ENCODE measurements at regions not wholly inside any gene's neighbourhood (a gene's known extent, or its start where the extent isn't known, plus 50 kb on each side); places are given as distances from the start of the nearest gene placed in this dataset.

GRCh38 chr3:76842216-76842615 is 197.7 kb upstream of the ROBO2 start:
- DNase-seq, result no peak
- Histone ChIP-seq H3K27ac (no peak overlapping the region), H3K9me3 (no peaks in the 10 kb centered on the region), H3K4me1 (no peaks in the 10 kb centered on the region), H3K4me3 (no peak overlapping the region), H3K36me3 (no peaks in the 10 kb centered on the region), H3K27me3 (no peaks in the 10 kb centered on the region)
- WGBS, 5 donors, result 47 to 53% (median 51%) methylated on average over 1 of the region's 1 CpG
- TF ChIP-seq POLR2A (IDR thresholded peaks at IDR 0.05) (no peak), EP300 (IDR thresholded peaks at IDR 0.05) (no peak), CTCF (IDR thresholded peaks at IDR 0.05) (no peak), POLR2AphosphoS5 (IDR thresholded peaks at IDR 0.05) (no peak)
- intact Hi-C loops (cut with DNase I; ENCODE audit: low total_unique reads), result no loop called here

DNA sequence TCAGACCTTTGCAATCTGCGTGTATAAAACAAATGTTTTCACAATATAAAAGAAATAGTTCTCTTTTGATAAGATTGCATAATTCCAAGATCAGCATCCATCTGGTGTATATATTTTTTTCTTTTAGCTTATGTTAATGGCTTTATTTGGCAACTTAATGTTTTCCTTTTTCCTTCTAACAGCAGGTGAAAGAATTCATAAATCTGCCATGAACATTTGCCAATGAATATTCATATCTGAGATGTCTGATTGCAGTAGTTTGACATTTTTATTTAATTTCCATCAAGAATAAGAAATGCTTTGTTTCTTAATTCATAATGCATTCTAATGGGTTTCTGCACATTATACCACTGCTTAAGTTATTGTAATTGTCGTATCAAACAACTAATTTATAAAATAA is 184.4 kb upstream of the ROBO2 start:
- DNase-seq, result no peak
- intact Hi-C loops (cut with DNase I; ENCODE audit: low total_unique reads), result no loop called here
- no peak overlapping the region for H3K4me3 ChIP-seq
- no peaks in the 10 kb centered on the region for H3K4me1 ChIP-seq
- WGBS, 5 donors, result 73 to 91% (median 83%) methylated on average over 2 of the region's 2 CpGs
- no peaks in the 10 kb centered on the region for H3K36me3 ChIP-seq
- H3K27me3 ChIP-seq, result no peaks in the 10 kb centered on the region
- TF ChIP-seq CTCF (IDR thresholded peaks at IDR 0.05) (no peak), EP300 (IDR thresholded peaks at IDR 0.05) (no peak), POLR2A (IDR thresholded peaks at IDR 0.05) (no peak), POLR2AphosphoS5 (IDR thresholded peaks at IDR 0.05) (no peak)
- no peak overlapping the region for H3K27ac ChIP-seq
- no peaks in the 10 kb centered on the region for H3K9me3 ChIP-seq

GRCh38 chr3:76859596-76859995 is 180.3 kb upstream of the ROBO2 start:
- no peak overlapping the region for H3K27ac ChIP-seq
- H3K9me3 ChIP-seq, result no peaks in the 10 kb centered on the region
- WGBS, 5 donors, result 71 to 88% (median 84%) methylated on average over 3 of the region's 3 CpGs
- DNase-seq, result no peak
- no peaks in the 10 kb centered on the region for H3K27me3 ChIP-seq
- H3K4me1 ChIP-seq, result no peaks in the 10 kb centered on the region
- no peaks in the 10 kb centered on the region for H3K36me3 ChIP-seq
- no peak for TF ChIP-seq POLR2AphosphoS5 (IDR thresholded peaks at IDR 0.05)
- no peak for TF ChIP-seq CTCF (IDR thresholded peaks at IDR 0.05)
- no peak for TF ChIP-seq EP300 (IDR thresholded peaks at IDR 0.05)
- no peak for TF ChIP-seq POLR2A (IDR thresholded peaks at IDR 0.05)
- no peak overlapping the region for H3K4me3 ChIP-seq
- intact Hi-C loops (cut with DNase I; ENCODE audit: low total_unique reads), result no loop called here

GRCh38 chr3:76864355-76864754 is 175.5 kb upstream of the ROBO2 start:
- no peaks in the 10 kb centered on the region for H3K9me3 ChIP-seq
- DNase-seq, result no peak
- intact Hi-C loops (cut with DNase I; ENCODE audit: low total_unique reads), result no loop called here
- no peak overlapping the region for H3K4me3 ChIP-seq
- TF ChIP-seq POLR2AphosphoS5 (IDR thresholded peaks at IDR 0.05) (no peak), EP300 (IDR thresholded peaks at IDR 0.05) (no peak), POLR2A (IDR thresholded peaks at IDR 0.05) (no peak), CTCF (IDR thresholded peaks at IDR 0.05) (no peak)
- H3K4me1 ChIP-seq, result no peaks in the 10 kb centered on the region
- H3K36me3 ChIP-seq, result no peaks in the 10 kb centered on the region
- no peaks in the 10 kb centered on the region for H3K27me3 ChIP-seq
- 89 to 94% (median 94%) methylated on average over 4 of the region's 4 CpGs for WGBS, 5 donors
- H3K27ac ChIP-seq, result no peak overlapping the region

Measured in stomach (tissue), 8 donors.